GM21360 (cell line): ENCODE measurements at regions not wholly inside any gene's neighbourhood (a gene's known extent, or its start where the extent isn't known, plus 50 kb on each side); places are given as distances from the start of the nearest gene placed in this dataset.
"Not testable (repeated sequence)": the region's sequence is repeated elsewhere in the genome, so short reads cannot be mapped to it uniquely, and the experiment has no call there.

Source experiments
- ATAC-seq: cut with Tn5 transposase; IDR thresholded peaks from one replicate; pipeline ENCODE4 v1.9.1; 2021; ENCODE audit warnings: mild to moderate bottlenecking, moderate library complexity; ENCODE audit not compliant: unreplicated experiment

DNA sequence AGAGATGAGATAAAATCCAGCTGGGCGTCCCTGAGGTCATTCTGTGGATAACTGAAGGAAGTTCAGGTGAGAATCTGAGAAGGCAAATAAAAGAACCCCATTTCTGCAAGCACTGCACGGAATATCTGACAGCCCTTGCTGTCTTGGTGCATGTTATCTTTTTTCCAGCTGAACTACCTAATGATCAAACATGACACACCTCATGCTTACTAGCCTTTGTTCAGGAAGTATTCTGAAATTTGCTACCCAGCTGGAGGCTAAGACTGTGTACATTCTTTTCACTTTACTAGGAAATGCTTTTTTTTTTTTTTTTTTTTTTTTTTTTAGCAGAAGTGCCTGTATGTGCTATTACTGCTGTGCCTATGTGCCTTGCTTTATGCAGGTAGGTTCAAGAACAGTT is 718.1 kb downstream of the SMARCA1 start:
- no peak for ATAC-seq

DNA sequence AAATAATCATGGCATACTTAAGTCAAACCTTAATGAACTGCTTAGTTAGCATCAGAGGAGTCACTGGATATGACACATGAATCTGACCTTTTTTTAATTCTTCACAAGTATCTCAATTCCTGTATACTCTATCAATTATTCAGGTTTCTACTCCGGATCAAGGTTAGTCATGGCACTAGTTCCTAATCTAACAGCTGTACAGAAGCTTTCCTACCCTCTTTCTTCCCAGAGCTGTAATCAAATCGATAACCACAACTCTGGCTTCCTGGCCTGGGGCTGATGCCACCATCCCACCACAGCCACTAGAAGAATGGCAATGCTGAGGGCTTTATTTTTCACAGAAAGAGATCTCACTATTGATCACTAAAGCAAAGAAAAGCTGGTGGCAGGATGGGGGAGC is 718.5 kb downstream of the SMARCA1 start:
- no peak for ATAC-seq

- ATAC-seq, result no peak
Observed at GRCh38 chrX:128800138-128800537, 723.2 kb downstream of the SMARCA1 start.

- not testable (repeated sequence) for ATAC-seq
Observed at GRCh38 chrX:128783139-128783538, 730.9 kb upstream of the ACTRT1 start.

DNA sequence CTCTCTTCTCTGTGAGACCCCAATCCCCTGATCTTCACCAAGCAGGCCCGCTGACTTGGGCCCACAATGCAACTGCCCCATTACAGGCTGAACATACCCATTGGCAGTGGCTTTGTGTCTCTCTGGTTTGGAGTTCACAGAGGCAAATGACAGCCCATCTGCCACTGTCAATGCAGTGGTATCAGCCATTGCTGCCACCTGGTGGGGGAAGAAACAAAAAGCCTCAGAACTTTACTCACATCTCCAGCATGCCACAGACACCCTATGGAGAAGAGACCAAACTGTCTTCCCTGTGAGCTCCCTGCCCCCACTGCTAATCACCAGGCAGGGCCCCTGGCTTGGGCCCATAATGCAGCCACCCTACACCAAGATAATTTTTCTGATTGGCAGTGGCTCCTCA is 729.3 kb upstream of the ACTRT1 start:
- ATAC-seq, result no peak

GRCh38 chrX:128780934-128781333 is 728.7 kb upstream of the ACTRT1 start:
- ATAC-seq, result no peak

DNA sequence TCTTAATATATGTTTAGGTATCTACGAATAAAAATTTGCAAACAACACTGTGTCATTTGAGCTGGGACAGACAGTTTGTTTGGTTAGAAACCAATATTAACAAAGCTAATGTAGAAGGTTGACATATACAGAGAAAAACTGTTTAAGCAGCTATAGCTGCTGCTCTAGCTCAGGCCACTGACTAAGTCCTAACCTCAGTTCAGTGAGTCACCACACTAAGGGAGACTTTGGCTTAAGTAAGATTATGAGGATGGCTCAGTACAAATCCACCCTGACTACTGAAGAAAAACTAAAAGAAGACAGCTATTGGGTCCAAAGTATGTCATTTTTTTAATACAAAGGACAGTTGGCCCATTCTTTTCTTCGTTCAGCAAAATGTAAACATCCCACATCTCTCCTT is 717.3 kb upstream of the ACTRT1 start:
- ATAC-seq, result no peak

GRCh38 chrX:128759745-128760144 is 707.5 kb upstream of the ACTRT1 start:
- no peak for ATAC-seq

DNA sequence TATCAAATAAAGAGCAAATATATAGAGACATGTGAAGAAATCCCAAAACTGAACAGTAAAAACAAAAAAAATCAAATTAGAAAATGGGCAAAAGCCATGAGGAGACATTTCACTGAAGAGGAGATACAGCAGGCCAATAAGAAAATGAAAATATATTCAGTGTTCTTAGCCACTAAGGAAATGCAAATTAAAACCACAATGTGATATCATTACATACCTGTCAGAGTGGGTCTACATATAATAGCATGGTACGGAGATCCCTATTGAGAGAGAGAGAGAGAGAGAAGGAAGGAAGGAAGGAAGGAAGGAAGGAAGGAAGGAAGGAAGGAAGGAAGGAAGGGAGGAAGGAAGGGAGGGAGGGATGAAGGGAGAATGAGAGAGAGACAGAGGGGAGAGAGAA is 707.0 kb upstream of the ACTRT1 start:
- no peak for ATAC-seq

- no peak for ATAC-seq
Observed at GRCh38 chrX:128754130-128754529, 701.9 kb upstream of the ACTRT1 start.

- ATAC-seq, result no peak
Observed at GRCh38 chrX:128739539-128739938, 687.3 kb upstream of the ACTRT1 start.

GRCh38 chrX:128728943-128729342 is 676.7 kb upstream of the ACTRT1 start:
- no peak for ATAC-seq

DNA sequence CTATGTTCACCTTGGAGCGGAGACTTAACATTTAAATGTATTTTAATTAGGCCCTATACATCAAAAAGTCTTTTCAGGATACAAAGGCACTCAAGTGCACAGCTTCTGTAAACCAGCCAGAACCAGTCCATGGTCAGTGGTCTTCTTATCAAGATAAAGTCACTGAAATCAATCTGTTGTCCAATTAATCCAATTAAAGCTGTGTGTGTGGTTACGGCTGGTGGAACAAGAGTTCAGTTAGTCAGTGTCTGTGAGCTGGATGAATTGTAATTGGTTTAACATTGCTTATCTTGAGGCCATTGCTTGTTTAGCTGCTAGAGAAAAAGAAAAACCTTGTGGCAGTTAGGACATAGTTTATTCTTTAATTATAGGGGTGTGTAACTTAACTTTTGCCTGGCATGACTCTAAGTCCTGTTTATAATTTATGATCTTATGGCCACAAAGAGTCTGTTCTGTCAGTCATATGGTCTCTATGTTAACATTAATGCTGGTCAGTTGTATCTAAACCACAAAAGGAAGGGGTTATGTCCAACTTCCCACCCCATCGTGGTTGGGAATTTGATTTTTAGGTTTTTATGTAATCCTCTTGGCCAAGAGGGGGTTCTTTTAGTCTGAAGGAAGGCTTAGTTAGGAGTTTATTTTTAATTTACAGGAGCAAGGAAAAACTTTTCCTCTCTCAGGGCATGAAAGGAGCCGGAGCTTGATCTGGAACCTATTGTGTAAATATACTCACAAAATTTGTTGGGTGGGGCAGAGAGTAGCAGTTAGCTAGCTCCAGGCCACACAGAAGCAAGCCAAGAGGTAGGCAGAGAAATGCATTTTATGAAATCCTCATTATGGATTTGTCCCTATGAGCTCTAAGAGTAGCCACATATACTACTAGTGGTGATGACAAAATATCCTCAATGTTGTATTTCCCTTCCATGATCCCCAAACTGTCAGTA is 665.7 kb upstream of the ACTRT1 start:
- no peak for ATAC-seq

DNA sequence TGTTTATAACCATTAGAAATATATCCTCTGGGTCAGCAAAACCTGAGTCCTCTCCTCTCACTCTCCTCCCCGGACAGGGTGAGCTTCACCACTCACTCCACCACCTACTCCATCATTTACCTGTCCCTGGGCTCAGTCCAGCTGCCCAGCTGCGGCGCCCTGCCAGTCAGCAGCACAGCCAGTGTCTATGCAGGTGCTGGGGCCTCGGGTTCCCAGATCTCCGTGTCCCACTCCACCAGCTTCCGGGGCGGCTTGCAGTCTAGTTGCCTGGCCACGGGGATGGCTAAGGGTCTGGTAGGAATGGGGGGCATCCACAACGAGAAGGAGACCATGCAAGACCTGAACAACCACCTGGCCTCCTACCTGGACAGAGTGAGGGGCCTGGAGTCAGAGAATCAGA is 662.2 kb upstream of the ACTRT1 start:
- no peak for ATAC-seq

GRCh38 chrX:128699716-128700285 is 647.6 kb upstream of the ACTRT1 start:
- no peak for ATAC-seq

DNA sequence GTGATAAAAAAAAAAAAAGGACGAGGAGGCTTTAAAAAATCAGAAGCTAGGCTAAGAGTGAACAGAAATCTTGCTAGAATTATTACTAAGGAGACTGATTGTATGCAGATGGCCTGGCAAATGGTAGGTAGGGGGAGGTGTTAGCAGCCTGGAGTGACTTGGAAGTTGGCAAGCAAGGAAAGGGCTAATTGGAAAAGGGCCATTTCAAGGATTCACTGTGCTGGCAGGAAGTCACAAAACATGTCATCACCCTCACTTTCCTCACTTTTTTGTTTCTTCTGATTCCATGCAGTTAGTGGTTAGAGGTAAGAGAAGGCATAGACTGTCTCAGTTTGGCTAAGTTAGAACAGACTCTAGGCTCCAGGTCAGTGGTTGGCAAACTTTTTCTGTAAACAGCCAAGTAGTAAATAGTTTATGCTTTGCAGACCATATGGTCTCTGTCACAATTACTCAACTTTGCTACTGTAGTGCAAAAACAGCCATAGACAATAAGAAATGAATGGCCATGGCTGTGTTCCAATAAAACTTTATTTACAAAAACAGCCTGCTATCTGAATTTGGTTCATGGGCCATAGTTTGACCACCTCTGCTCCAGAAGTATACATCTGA is 646.5 kb upstream of the ACTRT1 start:
- no peak for ATAC-seq

DNA sequence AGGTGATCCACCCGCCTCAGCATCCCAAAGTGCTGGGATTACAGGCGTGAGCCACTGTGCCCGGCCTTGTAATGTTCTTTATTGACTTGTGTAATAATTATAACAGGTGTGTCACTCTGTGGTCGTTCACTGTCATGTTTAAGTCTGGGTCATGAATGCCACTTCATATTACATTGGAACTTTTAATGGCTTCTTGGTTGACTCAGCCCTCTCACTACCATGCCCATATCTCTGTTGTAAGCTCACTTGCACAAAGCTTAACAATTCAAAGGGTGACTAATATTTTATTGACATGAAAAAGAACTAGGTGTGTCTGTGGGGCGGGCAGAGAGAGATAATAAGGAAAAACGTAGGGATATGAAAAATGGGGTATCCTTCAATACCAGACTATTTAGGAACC is 639.7 kb upstream of the ACTRT1 start:
- ATAC-seq, result no peak

DNA sequence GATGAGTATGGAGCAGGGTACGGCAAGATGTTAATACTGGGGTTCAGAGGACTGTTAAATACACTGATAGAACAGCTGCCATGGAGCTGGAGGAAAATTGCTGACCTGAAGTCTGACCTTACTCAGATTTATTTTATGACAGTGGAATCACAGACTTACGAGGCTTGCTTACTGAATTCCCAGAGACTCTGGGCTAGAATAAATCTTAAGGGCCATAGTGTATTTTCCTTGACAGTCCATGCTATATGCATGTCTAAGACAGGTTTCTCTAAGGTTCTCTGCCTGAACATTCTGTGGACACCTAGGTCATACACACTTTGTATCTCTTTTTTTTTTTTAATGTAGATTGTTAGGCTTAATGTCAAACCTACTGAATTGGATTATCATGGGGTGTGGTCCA is 633.2 kb upstream of the ACTRT1 start:
- ATAC-seq, result no peak

GRCh38 chrX:128676651-128677050 is 624.4 kb upstream of the ACTRT1 start:
- no peak for ATAC-seq

DNA sequence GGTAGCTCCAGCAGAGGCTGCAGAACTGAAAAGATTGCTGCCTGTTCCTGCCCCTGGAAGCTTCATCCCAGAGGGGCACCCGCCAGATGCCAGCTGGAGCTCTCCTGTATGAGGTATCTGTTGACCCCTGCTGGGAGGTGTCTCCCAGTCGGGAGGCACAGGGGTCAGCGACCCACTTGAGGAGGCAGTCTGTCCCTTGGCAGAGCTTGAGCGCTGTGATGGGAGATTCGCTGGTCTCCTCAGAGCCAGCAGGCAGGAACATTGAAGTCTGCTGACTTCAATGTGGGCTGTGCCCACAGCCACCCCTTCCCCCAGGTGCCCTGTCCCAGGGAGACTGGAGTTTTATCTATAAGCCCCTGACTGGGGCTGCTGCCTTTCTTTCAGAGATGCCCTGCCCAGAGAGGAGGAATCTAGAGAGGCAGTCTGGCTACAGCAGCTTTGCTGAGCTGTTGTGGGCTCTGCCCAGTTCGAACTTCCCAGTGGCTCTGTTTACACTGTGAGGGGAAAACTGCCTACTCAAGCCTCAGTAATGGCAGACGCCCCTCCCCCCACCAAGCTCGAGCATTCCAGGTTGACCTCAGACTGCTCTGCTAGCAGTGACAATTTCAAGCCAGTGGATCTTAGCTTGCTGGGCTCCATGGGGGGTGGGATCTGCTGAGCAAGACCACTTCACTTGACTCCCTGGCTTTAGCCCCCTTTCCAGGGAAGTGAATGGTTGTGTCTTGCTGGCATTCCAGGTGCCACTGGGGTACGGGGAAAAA is 622.3 kb upstream of the ACTRT1 start:
- ATAC-seq, result not testable (repeated sequence)

DNA sequence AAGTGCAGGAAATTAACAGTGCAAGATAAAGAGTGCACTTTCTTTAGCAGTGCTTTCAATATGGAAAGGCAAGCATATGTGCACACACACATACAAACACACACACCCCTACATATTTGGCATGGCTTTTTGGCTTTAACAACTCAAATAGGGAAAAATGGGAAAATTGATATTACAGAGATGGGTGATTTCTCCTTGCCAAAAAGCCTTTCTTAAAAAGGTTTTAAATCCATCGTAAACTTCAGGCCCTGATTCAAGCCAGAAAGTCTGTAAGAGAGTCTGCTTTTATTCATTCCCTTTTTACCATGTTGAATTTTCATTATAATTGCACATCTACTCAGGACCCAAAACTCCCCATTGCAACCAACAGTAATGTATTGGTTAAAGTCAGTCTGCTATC is 612.0 kb upstream of the ACTRT1 start:
- no peak for ATAC-seq
